Caco-2 (cell line): ENCODE measurements at regions not wholly inside any gene's neighbourhood (a gene's known extent, or its start where the extent isn't known, plus 50 kb on each side); places are given as distances from the start of the nearest gene placed in this dataset.

ENCODE experiments used
- BruUV-seq: library from RNA; stranded (reverse); fragments of 400-500 nt; replicated peaks from 2 replicates; lab custom pipeline; 2021; lab: Mats Ljungman, UMichigan
- CTCF ChIA-PET: fragments of 300-600 bp; sonication (Branson Sonifier 250); formaldehyde crosslinking; loops from one replicate; lab custom pipeline; 2022; ENCODE audit warnings: antibody characterized with exemption; lab: Charles Lee
- POLR2A ChIA-PET: fragments of 300-600 bp; sonication (Branson Sonifier 250); formaldehyde crosslinking; loops from one replicate; lab custom pipeline; 2022; ENCODE audit warnings: antibody characterized with exemption; lab: Charles Lee
- DNase-seq, 2 experiments: peaks; one replicate each; pipeline versions ENCODE4 v3.0.0 to v3.0.0-alpha.2; 2020 to 2022
- H3K27me3 ChIP-seq: replicated peaks from 2 replicates; pipeline ENCODE4 v1.6.0; 2011; ENCODE audit warnings: low read length; ENCODE audit not compliant: control insufficient read depth, insufficient read depth
- H3K36me3 ChIP-seq: 2 replicates; pipeline ENCODE4 v1.5.1; 2011; ENCODE audit warnings: low read length; ENCODE audit not compliant: control insufficient read depth, insufficient read depth
- H3K4me1 ChIP-seq: fragments of 250-450 bp; sonication (Bioruptor Pico); 2 replicates; pipeline ENCODE4 v1.5.1; 2020; ENCODE audit warnings: mild to moderate bottlenecking
- H3K4me3 ChIP-seq: 2 replicates; pipeline ENCODE4 v1.5.1; 2011; ENCODE audit warnings: low read depth, mild to moderate bottlenecking, control low read depth, low read length
- H3K9me3 ChIP-seq: fragments of 250-450 bp; sonication (Bioruptor Pico); 2 replicates; pipeline ENCODE4 v1.5.1; 2020; ENCODE audit warnings: mild to moderate bottlenecking, moderate library complexity
- H3K27ac Mint-ChIP-seq: one replicate; pipeline ENCODE4 v1.8.0; 2022; ENCODE audit warnings: mixed read lengths; ENCODE audit not compliant: unreplicated experiment
- H3K27me3 Mint-ChIP-seq: one replicate; pipeline ENCODE4 v1.8.0; 2022; ENCODE audit warnings: mixed read lengths; ENCODE audit not compliant: insufficient read depth, unreplicated experiment
- H3K36me3 Mint-ChIP-seq: one replicate; pipeline ENCODE4 v1.8.0; 2022; ENCODE audit warnings: mild to moderate bottlenecking, mixed read lengths; ENCODE audit not compliant: insufficient read depth, unreplicated experiment
- H3K4me1 Mint-ChIP-seq: one replicate; pipeline ENCODE4 v1.8.0; 2022; ENCODE audit warnings: low read depth, mixed read lengths; ENCODE audit not compliant: unreplicated experiment
- H3K4me3 Mint-ChIP-seq: one replicate; pipeline ENCODE4 v1.8.0; 2022; ENCODE audit warnings: mild to moderate bottlenecking, moderate library complexity, mixed read lengths; ENCODE audit not compliant: unreplicated experiment
- H3K9me3 Mint-ChIP-seq: one replicate; pipeline ENCODE4 v1.8.0; 2022; ENCODE audit warnings: mixed read lengths; ENCODE audit not compliant: unreplicated experiment
- CTCF ChIP-seq, 2 experiments: fragments of 200-600 bp in 1 of 2; IDR thresholded peaks; 1 replicate in 1 of 2; 2 replicates in 1 of 2; pipeline versions ENCODE4 v1.5.1 to v1.8.0; 2011 to 2022; ENCODE audit warnings: antibody characterized with exemption in 1 of 2, control low read depth in 1 of 2, inconsistent platforms in 1 of 2, low read depth in 1 of 2, low read length in 1 of 2, mild to moderate bottlenecking in 1 of 2, moderate library complexity in 1 of 2; ENCODE audit not compliant: insufficient read depth in 1 of 2, severe bottlenecking in 1 of 2, unreplicated experiment in 1 of 2
- intact Hi-C: fragments of 100-400 bp; cut with micrococcal nuclease; formaldehyde crosslinking; loops from one replicate; pipeline ENCODE4 v1.10.0; 2022; ENCODE audit not compliant: unreplicated experiment

- intact Hi-C loops: loop anchor here (1.0 kb wide), 1 partner anchor 10 kb away; no protein-coding TSS in a partner anchor
- H3K4me1 Mint-ChIP-seq: peaks cover 24% of the 10 kb centered on the region
- H3K27ac Mint-ChIP-seq: no peak overlapping the region
- Histone ChIP-seq H3K4me3 (no peak overlapping the region), H3K27me3 (no peaks in the 10 kb centered on the region), H3K4me1 (peaks cover 23% of the 10 kb centered on the region), H3K36me3 (no peaks in the 10 kb centered on the region), H3K9me3 (no peaks in the 10 kb centered on the region)
- no peaks in the 10 kb centered on the region for H3K9me3 Mint-ChIP-seq
- H3K4me3 Mint-ChIP-seq: no peak overlapping the region
- H3K27me3 Mint-ChIP-seq: no peaks in the 10 kb centered on the region
- no peaks in the 10 kb centered on the region for H3K36me3 Mint-ChIP-seq
- BruUV-seq: no TSS peak
- ChIA-PET POLR2A (no interaction called here), CTCF (no interaction called here)
- DNase-seq: peak in 1 of 2 experiments; percentile 24
- TF ChIP-seq CTCF (IDR thresholded peaks at IDR 0.05; ENCODE audit: insufficient read depth in 1 of 2, low read depth in 1 of 2, low read length in 1 of 2, severe bottlenecking in 1 of 2, unreplicated experiment in 1 of 2): no peak
Observed at GRCh38 chr10:3702569-3702968, 82.4 kb downstream of the KLF6 start.

DNA sequence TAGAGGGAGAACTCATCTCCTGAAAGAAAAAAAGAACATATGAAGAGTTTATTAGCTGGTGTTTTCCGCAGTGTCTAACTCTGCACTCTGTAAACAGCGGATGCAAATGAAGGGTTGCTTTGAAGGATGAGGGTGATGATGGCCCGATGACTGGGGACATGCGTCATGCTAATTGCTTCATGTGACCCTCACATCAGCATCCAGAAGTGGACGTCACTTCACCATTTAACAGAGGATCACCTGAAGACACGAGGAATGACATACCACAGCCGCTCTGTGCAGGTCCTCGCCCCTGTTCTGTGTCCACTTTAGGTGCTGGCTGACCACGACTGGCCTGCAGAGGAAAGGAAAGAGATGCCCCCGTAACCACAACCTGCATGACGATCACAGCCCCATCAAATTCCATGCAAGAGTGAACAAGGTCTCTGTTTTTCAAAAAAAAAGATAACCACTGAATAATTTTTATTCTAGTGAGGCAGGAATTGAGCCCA lies 82.9 kb downstream of the KLF6 start:
- peaks cover 24% of the 10 kb centered on the region for H3K4me1 Mint-ChIP-seq
- no peak overlapping the region for H3K27ac Mint-ChIP-seq
- ChIA-PET CTCF (no interaction called here), POLR2A (no interaction called here)
- H3K27me3 Mint-ChIP-seq: no peaks in the 10 kb centered on the region
- Histone ChIP-seq H3K4me1 (peaks cover 23% of the 10 kb centered on the region), H3K9me3 (no peaks in the 10 kb centered on the region), H3K4me3 (no peak overlapping the region), H3K27me3 (no peaks in the 10 kb centered on the region), H3K36me3 (no peaks in the 10 kb centered on the region)
- no peak for TF ChIP-seq CTCF (IDR thresholded peaks at IDR 0.05; ENCODE audit: insufficient read depth in 1 of 2, low read depth in 1 of 2, low read length in 1 of 2, severe bottlenecking in 1 of 2, unreplicated experiment in 1 of 2)
- DNase-seq: no peak
- no peaks in the 10 kb centered on the region for H3K36me3 Mint-ChIP-seq
- no peaks in the 10 kb centered on the region for H3K9me3 Mint-ChIP-seq
- intact Hi-C loops: loop anchor here (1.0 kb wide), 1 partner anchor 10 kb away; no protein-coding TSS in a partner anchor
- no peak overlapping the region for H3K4me3 Mint-ChIP-seq
- no TSS peak for BruUV-seq

GRCh38 chr10:3701491-3701890 lies 83.5 kb downstream of the KLF6 start:
- no peak overlapping the region for H3K27ac Mint-ChIP-seq
- H3K9me3 Mint-ChIP-seq: no peaks in the 10 kb centered on the region
- DNase-seq: no peak
- Histone ChIP-seq H3K4me1 (peaks cover 23% of the 10 kb centered on the region), H3K36me3 (no peaks in the 10 kb centered on the region), H3K9me3 (no peaks in the 10 kb centered on the region), H3K27me3 (no peaks in the 10 kb centered on the region), H3K4me3 (no peak overlapping the region)
- no TSS peak for BruUV-seq
- ChIA-PET CTCF (interaction anchor here (0.7 kb wide), 1 partner anchor 11 kb away, joined by 3 read pairs; no protein-coding TSS in a partner anchor), POLR2A (no interaction called here)
- intact Hi-C loops: no loop called here
- H3K36me3 Mint-ChIP-seq: no peaks in the 10 kb centered on the region
- H3K27me3 Mint-ChIP-seq: no peaks in the 10 kb centered on the region
- TF ChIP-seq CTCF (IDR thresholded peaks at IDR 0.05; ENCODE audit: insufficient read depth in 1 of 2, low read depth in 1 of 2, low read length in 1 of 2, severe bottlenecking in 1 of 2, unreplicated experiment in 1 of 2): no peak
- peaks cover 24% of the 10 kb centered on the region for H3K4me1 Mint-ChIP-seq
- H3K4me3 Mint-ChIP-seq: no peak overlapping the region
